GM13977 (cell line): ENCODE measurements at regions not wholly inside any gene's neighbourhood (a gene's known extent, or its start where the extent isn't known, plus 50 kb on each side); places are given as distances from the start of the nearest gene placed in this dataset.

Source experiments
- DNase-seq: peaks from one replicate; pipeline ENCODE4 v3.0.0; 2012; ENCODE audit warnings: low spot score
- in situ Hi-C: fragments of 300-500 bp; cut with MboI; formaldehyde crosslinking; loops from one replicate; pipeline ENCODE4 v1.12.0; 2022; ENCODE audit warnings: low sequenced_read_pairs, low pct_unique_long_range_greater_than_20kb, mixed read lengths, inconsistent platforms; ENCODE audit not compliant: unreplicated experiment
- TF ChIP-seq, protein P1 (sequence below): IDR thresholded peaks from 2 replicates; pipeline ENCODE4 v1.5.1; 2012; ENCODE audit warnings: mild to moderate bottlenecking, control low read depth; ENCODE audit not compliant: insufficient read depth; ENCODE audit errors: extremely low read depth, missing control alignments

DNA sequence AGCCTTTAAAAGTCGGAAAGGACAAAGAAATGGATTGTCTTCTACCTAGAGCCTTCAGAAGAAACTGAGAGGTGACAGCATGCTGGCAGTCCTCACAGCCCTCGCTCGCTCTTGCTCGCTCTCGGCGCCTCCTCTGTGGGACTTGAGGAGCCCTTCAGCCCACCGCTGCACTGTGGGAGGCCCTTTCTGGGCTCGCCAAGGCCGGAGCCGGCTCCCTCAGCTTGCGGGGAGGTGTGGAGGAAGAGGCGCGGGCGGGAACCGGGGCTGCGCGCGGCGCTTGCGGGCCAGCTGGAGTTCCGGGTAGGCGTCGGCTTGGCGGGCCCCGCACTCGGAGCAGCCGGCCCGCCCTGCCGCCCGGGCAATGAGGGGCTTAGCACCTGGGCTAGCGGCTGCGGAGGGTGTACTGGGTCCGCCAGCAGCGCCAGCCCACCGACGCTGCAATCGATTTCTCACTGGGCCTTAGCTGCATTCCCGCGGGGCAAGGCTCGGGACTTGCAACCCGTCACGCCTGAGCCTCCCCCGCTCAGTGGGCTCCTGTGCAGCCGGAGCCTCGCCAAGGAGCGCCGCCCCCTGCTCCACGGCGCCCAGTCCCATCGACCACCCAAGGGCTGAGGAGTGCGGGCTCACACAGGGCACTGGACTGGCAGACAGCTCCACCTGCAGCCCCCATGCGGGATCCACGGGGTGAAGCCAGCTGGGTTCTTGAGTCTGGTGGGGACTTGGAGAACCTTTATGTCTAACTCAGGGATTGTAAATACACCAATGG, 953.8 kb upstream of the GBE1 start:
- TF ChIP-seq, protein P1, sequence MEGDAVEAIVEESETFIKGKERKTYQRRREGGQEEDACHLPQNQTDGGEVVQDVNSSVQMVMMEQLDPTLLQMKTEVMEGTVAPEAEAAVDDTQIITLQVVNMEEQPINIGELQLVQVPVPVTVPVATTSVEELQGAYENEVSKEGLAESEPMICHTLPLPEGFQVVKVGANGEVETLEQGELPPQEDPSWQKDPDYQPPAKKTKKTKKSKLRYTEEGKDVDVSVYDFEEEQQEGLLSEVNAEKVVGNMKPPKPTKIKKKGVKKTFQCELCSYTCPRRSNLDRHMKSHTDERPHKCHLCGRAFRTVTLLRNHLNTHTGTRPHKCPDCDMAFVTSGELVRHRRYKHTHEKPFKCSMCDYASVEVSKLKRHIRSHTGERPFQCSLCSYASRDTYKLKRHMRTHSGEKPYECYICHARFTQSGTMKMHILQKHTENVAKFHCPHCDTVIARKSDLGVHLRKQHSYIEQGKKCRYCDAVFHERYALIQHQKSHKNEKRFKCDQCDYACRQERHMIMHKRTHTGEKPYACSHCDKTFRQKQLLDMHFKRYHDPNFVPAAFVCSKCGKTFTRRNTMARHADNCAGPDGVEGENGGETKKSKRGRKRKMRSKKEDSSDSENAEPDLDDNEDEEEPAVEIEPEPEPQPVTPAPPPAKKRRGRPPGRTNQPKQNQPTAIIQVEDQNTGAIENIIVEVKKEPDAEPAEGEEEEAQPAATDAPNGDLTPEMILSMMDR, result no peak
- no peak for DNase-seq
- in situ Hi-C loops, result no loop called here

DNA sequence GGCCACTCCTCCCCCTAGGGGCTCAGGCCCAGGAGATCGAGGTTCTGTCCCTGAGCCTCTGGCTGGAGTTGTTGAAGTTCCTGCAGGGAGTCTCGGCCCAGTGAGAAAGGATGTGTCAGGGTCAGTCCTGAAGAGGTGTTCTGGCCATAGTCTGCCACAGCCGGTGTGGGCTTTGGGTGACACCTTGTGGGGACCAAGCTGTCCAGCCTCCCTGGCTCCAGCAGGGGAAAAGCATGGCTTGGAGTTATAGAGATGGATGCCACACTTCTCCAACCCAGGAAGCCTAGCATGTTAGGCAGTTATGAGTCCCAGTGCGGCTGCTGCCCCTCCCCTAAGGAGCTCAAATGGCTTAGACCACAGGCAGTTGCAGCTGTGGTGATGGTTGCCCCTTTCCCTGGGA, 945.6 kb upstream of the GBE1 start:
- in situ Hi-C loops, result no loop called here
- TF ChIP-seq, protein P1, result peak; percentile 3
- no peak for DNase-seq

DNA sequence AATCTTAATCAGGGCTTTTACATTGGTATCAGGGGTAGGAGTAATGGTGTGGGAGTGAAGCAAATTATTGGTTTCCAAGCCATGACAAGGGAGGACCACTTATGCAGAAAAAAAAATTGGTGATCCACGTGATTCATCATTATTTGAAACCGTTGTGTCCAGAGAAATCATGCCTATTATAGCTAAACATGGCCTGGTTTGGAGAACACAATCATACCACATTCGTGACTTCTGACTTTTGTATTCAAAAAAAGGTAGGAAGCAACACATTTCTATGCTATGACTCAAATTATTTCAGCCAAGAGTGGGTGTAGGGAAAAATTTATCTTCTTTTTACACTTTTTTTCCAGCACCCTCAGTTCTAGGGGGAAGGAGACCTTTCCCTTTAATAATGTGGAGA, 924.3 kb upstream of the GBE1 start:
- in situ Hi-C loops, result no loop called here
- TF ChIP-seq, protein P1, result no peak
- DNase-seq, result no peak

DNA sequence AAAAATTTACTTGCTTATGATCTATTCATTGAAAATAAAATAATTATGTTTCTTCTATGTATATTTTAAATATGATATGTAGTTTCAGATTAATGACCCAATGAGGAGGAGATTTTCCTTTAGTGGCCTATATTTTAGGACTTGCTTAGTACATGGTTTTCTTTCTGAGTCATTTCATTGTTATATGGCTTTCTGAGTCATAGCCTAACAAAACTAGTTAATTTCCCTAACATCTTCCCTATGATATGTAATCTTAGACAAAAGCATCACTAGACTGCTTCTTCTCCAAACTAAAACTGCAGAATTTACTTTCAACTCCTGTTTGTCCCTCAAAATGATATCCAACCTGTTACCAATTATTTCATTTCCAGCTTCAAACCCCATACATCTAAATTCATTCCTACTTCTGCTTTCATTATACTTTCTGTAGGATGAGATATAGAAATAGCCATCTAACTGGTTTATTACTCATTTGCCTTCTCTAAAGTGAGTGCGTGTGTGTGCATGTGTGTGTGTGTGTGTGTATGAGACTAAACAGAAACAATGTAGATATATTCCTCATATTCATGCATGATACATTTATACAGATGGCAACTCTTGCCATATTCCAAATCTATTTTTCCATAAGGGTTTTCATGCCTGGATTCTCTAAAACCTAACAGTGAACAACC, 915.0 kb upstream of the GBE1 start:
- in situ Hi-C loops, result no loop called here
- TF ChIP-seq, protein P1, result no peak
- no peak for DNase-seq

DNA sequence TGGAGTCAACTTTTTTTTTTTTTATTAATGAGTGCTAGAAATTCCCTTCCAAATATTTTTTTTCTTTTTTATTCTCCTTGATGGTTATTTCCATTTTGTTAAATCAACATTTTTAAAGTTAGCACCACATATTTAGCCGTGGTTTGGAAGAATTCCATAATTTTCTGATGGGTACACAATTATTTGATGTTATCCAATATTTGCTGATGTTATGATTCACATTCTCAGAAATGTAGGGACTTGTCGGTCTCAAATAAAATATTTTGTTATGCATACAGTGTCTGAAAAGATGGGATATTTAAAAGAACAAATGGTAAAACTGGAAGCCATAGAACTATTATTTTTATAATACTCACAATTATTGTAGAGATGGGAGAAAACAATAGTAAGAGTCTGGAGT, 911.5 kb upstream of the GBE1 start:
- TF ChIP-seq, protein P1, result no peak
- in situ Hi-C loops, result no loop called here
- no peak for DNase-seq

DNA sequence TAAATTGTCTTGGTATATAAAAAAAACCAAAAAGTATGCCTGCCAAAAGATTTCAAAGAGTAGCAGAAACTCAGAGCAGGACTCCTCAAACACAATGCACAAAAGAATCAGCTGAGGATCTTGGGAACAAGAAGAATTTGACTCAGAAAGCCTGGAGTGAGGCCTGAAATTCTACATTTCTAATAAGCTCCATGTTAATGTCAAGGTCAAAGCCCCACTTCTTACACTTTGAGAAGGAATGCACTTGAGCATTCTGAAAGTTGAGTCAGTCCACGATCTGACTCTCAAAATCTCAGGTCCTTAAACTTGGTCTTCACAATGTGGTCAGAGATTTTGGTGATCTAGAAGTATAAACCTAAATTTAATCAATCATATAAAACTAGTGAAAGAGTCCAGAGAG, 910.0 kb upstream of the GBE1 start:
- DNase-seq, result no peak
- TF ChIP-seq, protein P1, result no peak
- in situ Hi-C loops, result no loop called here
